ENCODE measurements at regions not wholly inside any gene's neighbourhood (a gene's known extent, or its start where the extent isn't known, plus 50 kb on each side); places are given as distances from the start of the nearest gene placed in this dataset.

DNA sequence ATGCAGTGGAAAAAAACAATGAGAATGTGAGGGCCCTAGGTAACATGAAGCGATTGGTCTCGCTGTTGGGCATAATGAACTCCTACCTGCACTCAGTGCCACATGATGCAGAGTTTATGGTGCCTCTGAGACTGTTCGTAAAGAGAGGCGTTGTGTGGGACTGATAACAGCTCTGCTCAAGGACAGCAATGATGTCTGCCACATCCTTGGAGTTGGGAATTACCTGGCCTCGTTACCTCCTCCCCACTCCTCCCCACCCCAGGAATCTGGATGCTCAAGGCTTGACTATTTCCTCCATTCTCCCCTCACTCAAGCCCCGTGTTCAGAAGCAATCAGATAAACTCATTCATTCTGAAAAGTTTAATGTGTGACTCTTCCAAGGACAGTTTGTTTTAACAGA, 148.0 kb upstream of the JADE1 start:
- TF ChIP-seq POLR2AphosphoS5 (IDR thresholded peaks at IDR 0.05; ENCODE audit: borderline replicate concordance, low read depth, low read length): no peak
- TF ChIP-seq EZH2 (IDR thresholded peaks at IDR 0.05): no peak
- no peak for TF ChIP-seq FOXP2 (optimal IDR thresholded peaks at IDR 0.05; ENCODE audit: control extremely low read depth, extremely low read length, insufficient read depth)
